Ureter (tissue), 1 donor: ENCODE measurements at regions not wholly inside any gene's neighbourhood (a gene's known extent, or its start where the extent isn't known, plus 50 kb on each side); places are given as distances from the start of the nearest gene placed in this dataset.

Source experiments
- DNase-seq: peaks from one replicate; pipeline ENCODE4 v3.0.0-alpha.2; 2020; ENCODE audit warnings: low spot score
- donor health status: DM: yes; HTN: yes; CAD: no.

DNA sequence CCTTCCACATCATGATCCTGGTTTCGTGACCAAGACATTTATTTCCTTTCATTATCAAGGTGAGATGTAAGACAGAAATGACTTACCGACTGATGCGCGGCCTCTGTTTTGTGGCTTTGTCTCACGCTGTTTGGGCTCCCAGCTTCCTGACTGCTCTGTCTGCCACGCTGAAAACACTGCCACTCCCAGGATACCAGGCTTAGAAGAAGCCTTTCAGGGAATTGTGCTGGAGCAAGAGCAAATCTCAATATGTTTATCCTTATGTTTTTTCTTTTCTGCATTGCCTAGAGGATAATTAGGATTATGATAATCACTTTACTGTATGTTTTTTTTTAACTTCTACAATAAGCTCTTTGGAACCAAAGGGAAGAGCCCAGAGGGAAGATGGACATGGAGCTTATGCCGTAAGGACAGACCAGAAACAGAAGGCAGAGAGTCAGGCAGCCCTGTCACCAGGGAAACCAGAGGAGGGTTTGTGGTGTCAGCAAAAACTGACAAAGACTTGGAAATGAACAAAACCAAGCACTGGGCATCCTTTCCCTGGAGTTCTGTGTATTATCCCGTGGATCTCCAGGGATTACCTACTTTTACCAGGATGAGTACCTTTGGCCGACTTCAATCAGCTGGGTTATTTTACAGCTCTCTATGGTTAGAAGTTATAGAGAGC lies 68.2 kb upstream of the ISX start:
- no peak for DNase-seq

- DNase-seq, result no peak
Measured at GRCh38 chr22:34998921-34999320, 67.0 kb upstream of the ISX start.

DNA sequence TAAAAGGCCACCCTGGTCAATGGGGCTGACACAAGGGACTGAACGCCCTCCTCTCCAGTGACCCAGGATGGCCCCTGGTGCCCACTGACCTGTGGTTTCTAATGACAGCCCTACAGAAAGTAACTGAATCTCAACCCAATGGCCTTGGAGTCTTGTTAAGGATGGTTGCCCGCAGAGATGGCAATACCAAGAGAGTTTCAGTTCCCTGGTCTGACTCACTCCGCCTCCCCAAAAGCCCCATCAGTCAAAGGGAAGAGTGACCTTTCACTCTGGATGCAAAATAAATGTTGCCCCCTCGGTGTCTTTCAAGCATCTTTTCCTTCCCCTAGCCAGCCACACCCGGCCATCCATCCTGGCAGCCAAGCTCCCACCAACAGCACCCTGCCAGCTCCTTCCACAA lies 57.7 kb upstream of the ISX start:
- DNase-seq, result no peak

GRCh38 chr22:35010543-35010942 lies 55.4 kb upstream of the ISX start:
- DNase-seq, result no peak

DNA sequence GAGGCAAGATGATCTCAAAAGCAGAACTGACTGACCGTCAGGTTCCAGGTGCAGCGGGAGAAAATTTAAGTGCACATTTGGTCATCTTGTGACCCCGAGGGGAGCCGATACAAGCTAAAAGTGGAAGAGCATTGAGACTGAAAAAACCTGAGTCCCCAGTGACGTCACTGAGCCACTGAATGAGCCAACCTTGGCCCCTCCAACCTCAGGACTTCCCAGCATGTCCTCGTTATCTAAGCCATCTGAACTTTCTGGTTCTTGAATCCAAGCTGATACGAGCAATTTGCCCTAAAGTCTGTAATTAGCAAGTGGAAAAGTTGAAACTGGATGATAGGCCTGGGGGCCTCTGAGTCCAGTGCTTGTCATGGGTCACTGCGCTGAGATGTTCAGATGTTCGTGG lies 51.1 kb upstream of the ISX start:
- no peak for DNase-seq
